ENCODE measurements at regions not wholly inside any gene's neighbourhood (a gene's known extent, or its start where the extent isn't known, plus 50 kb on each side); places are given as distances from the start of the nearest gene placed in this dataset.

DNA sequence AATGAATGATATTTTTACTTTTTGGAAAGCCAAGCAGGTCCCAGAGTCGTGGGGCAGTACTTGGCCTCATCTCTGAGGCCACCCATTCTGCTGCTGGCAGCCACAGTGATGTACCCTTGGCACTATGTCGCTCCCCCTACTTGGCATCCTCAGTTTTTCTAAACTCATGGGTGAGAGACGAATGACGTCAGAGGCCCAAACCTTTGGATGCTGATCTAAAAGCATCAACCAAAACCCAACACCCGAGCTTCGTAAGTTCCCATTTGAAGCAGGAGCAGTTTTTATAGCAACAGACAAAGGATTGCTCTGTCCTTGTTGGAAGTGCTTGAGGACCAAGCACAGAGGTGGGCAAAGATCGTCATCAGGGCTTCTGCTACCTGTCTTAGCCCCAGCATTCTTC, 212.9 kb downstream of the PAX1 start:
- no peaks in the 10 kb centered on the region for H3K79me1 ChIP-seq (ENCODE audit: insufficient read depth, low read depth, low read length, poor library complexity, severe bottlenecking)
- H2BK15ac ChIP-seq (ENCODE audit: low read depth, low read length) = no peak overlapping the region
- Mint-ChIP-seq H3K9me3 (peaks cover 0 to 6% of the 10 kb centered on the region in 2 experiments; a peak in 4 of 5 replicates), H3K36me3 (ENCODE audit: insufficient read depth in 1 of 3, low read depth in 3 of 3) (no peaks in the 10 kb centered on the region), H3K4me1 (no peaks in the 10 kb centered on the region), H3K4me3 (no peak overlapping the region), H3K27me3 (ENCODE audit: low read depth) (no peaks in the 10 kb centered on the region; the same call in 1 of the 2 replicates), H3K27ac (no peak overlapping the region)
- no peak overlapping the region for H3T11ph ChIP-seq (ENCODE audit: low read length)
- no peak overlapping the region for H3K4ac ChIP-seq (ENCODE audit: low read depth, low read length)
- no peak overlapping the region for H4K5ac ChIP-seq (ENCODE audit: insufficient read length, low read depth, low read length)
- no CpG with 5 or more reads among the region's 7 CpGs for WGBS (ENCODE audit: extremely low coverage, insufficient read length, low lambda C conversion rate)
- no peaks in the 10 kb centered on the region for H3K27me3 ChIP-seq (ENCODE audit: insufficient read depth, low read length)
- no peak overlapping the region for H3K9ac ChIP-seq (ENCODE audit: extremely low read depth, insufficient read length, low read length)
- no peak overlapping the region for H3K14ac ChIP-seq (ENCODE audit: insufficient read depth, low read length)
- H3K56ac ChIP-seq (ENCODE audit: insufficient read length, low read depth, low read length) = no peak overlapping the region
- no peaks in the 10 kb centered on the region for H3K4me1 ChIP-seq (ENCODE audit: insufficient read depth, low read length)
- TF ChIP-seq, protein P1, sequence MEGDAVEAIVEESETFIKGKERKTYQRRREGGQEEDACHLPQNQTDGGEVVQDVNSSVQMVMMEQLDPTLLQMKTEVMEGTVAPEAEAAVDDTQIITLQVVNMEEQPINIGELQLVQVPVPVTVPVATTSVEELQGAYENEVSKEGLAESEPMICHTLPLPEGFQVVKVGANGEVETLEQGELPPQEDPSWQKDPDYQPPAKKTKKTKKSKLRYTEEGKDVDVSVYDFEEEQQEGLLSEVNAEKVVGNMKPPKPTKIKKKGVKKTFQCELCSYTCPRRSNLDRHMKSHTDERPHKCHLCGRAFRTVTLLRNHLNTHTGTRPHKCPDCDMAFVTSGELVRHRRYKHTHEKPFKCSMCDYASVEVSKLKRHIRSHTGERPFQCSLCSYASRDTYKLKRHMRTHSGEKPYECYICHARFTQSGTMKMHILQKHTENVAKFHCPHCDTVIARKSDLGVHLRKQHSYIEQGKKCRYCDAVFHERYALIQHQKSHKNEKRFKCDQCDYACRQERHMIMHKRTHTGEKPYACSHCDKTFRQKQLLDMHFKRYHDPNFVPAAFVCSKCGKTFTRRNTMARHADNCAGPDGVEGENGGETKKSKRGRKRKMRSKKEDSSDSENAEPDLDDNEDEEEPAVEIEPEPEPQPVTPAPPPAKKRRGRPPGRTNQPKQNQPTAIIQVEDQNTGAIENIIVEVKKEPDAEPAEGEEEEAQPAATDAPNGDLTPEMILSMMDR (conservative IDR thresholded peaks at IDR 0.05) = no peak
- H3K9me3 ChIP-seq (ENCODE audit: control insufficient read depth, low read depth, low read length) = no peaks in the 10 kb centered on the region
- no peak overlapping the region for H2BK20ac ChIP-seq (ENCODE audit: low read depth, low read length, poor library complexity, severe bottlenecking)
- H2BK12ac ChIP-seq (ENCODE audit: insufficient read length, low read depth, low read length) = no peak overlapping the region
- H2AFZ ChIP-seq (ENCODE audit: low read length) = no peak overlapping the region
- no peak overlapping the region for H2BK5ac ChIP-seq (ENCODE audit: insufficient read length, low read length)
- no peak overlapping the region for H4K8ac ChIP-seq (replicated peaks; ENCODE audit: insufficient read length, low read depth, low read length)
- H3K79me2 ChIP-seq (ENCODE audit: insufficient read depth, low read length) = no peaks in the 10 kb centered on the region
- DNase-seq = no peak
- H3K23ac ChIP-seq (ENCODE audit: insufficient read length, low read depth, low read length) = no peak overlapping the region
- no peak overlapping the region for H3K27ac ChIP-seq (ENCODE audit: insufficient read length, low read depth, low read length)
- no peaks in the 10 kb centered on the region for H4K20me1 ChIP-seq (ENCODE audit: control insufficient read depth, insufficient read depth, insufficient read length)
- H4K91ac ChIP-seq (ENCODE audit: insufficient read length, low read depth, low read length) = no peak overlapping the region
- H2BK120ac ChIP-seq (ENCODE audit: low read depth, low read length, poor library complexity, severe bottlenecking) = no peak overlapping the region
- H3K4me2 ChIP-seq (ENCODE audit: insufficient read depth, insufficient read length, low read length) = no peak overlapping the region
- no peak overlapping the region for H3K18ac ChIP-seq (ENCODE audit: insufficient read length, low read depth, low read length)
- H3K23me2 ChIP-seq (ENCODE audit: insufficient read length, low read depth, low read length, poor library complexity, severe bottlenecking) = no peaks in the 10 kb centered on the region
- no peak overlapping the region for H2AK5ac ChIP-seq (ENCODE audit: insufficient read length, low read length)

All from H9 (cell line).